AG10803 (cell line): ENCODE measurements at regions not wholly inside any gene's neighbourhood (a gene's known extent, or its start where the extent isn't known, plus 50 kb on each side); places are given as distances from the start of the nearest gene placed in this dataset.

Source experiments
- DNase-seq: peaks from one replicate; pipeline ENCODE4 v3.0.0; 2010; ENCODE audit warnings: low read depth
- H3K4me3 ChIP-seq: 2 replicates; pipeline ENCODE4 v1.5.1; 2011; ENCODE audit warnings: mild to moderate bottlenecking, low read length, control low read depth
- TF ChIP-seq, protein P1 (sequence below): conservative IDR thresholded peaks from 2 replicates; pipeline ENCODE4 v1.5.1; 2011; ENCODE audit warnings: mild to moderate bottlenecking, low read length, control low read depth, inconsistent platforms

DNA sequence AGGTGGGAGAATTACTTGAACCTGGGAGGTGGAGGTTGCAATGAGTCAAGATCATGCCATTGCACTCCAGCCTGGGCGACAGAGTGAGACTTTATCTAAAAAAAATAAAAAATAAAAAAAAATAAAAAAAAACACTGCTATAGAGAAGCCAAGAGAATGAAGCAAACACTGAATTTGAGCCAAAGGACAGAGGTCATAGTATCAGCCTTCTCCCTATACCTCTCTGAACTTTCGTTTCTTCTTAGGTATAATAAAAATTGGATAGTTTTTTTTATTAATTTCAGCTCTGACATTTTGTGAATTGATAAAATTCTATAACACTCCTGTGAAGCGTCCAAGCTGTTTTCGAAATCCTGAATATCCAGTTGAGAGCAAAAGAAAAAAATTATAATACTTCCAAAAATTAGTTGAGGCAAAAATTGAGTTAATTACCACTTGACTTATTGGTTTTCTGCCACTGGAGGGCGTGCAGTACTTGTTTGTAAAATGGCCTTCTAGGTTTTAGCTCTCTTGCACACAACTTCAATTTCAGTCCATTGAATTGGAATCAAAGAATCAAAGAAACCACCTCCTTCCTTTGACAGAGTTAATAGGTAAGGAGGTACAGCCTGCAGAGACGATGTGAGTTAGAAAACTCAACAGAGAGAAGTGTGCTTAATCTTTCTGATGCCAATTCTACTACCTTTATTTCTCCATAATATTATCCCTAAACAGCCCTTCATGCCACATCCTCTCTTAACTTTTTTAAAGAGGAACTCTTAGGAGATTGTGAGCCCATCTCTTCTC, 143.2 kb downstream of the BBOX1 start:
- DNase-seq, result peak; percentile 80
- no peak overlapping the region for H3K4me3 ChIP-seq
- TF ChIP-seq, protein P1, sequence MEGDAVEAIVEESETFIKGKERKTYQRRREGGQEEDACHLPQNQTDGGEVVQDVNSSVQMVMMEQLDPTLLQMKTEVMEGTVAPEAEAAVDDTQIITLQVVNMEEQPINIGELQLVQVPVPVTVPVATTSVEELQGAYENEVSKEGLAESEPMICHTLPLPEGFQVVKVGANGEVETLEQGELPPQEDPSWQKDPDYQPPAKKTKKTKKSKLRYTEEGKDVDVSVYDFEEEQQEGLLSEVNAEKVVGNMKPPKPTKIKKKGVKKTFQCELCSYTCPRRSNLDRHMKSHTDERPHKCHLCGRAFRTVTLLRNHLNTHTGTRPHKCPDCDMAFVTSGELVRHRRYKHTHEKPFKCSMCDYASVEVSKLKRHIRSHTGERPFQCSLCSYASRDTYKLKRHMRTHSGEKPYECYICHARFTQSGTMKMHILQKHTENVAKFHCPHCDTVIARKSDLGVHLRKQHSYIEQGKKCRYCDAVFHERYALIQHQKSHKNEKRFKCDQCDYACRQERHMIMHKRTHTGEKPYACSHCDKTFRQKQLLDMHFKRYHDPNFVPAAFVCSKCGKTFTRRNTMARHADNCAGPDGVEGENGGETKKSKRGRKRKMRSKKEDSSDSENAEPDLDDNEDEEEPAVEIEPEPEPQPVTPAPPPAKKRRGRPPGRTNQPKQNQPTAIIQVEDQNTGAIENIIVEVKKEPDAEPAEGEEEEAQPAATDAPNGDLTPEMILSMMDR, result peak; percentile 78

DNA sequence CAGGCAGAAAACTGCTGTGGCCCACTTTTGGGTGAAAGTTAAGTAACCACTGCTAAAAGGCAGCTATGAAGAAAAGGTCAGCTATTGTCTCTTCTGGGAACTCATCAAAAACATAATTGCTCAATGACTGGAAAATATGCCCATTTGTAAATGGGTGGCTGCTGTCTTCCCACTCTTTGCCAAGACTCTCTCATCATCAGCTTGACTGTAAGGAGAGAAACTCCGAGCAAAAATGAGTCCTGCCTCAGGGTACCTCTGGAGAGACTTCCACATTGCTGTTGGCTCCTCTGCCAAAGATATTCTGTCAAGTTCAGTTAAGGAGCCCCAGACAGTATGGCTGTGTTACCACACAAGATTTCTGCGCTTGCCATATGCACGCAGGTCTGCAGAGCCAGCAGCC, 138.7 kb downstream of the BBOX1 start:
- TF ChIP-seq, protein P1, result no peak
- no peak overlapping the region for H3K4me3 ChIP-seq
- DNase-seq, result peak; percentile 66

DNA sequence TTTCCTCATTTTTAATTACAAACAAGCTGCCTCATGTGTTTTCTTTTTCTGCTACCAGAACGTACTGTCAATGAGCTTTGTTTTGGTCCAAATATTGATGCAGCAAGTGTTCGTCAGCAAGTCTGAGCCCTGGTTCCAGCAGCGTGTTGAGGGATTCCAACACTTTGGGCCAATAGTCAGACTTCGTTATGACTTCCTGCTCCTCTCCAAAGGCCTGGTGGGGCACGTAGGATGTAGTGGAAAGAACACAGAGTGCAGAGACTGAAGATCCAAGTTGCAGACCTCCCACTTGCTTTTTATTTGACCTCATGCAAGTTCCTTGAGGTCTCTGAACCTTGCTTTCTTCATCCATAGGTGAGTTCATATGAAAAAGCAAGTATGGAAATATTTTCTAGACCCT, 138.2 kb downstream of the BBOX1 start:
- no peak for DNase-seq
- TF ChIP-seq, protein P1, result no peak
- no peak overlapping the region for H3K4me3 ChIP-seq
